PFSK-1 (cell line): ENCODE measurements at regions not wholly inside any gene's neighbourhood (a gene's known extent, or its start where the extent isn't known, plus 50 kb on each side); places are given as distances from the start of the nearest gene placed in this dataset.

Experiments used
- FOXP2 ChIP-seq: optimal IDR thresholded peaks from 2 replicates; pipeline ENCODE3; 2011; ENCODE audit warnings: borderline replicate concordance, control low read depth, inconsistent platforms; ENCODE audit not compliant: insufficient read depth; ENCODE audit errors: extremely low read length, extremely low read depth
- POLR2AphosphoS5 ChIP-seq: IDR thresholded peaks from 2 replicates; pipeline ENCODE4 v1.6.1; 2012; ENCODE audit warnings: low read depth, mild to moderate bottlenecking, control low read depth, low read length, moderate library complexity
- SIN3A ChIP-seq: IDR thresholded peaks from 2 replicates; pipeline ENCODE4 v1.6.1; 2012; ENCODE audit warnings: mild to moderate bottlenecking, low read length, moderate library complexity, borderline replicate concordance; ENCODE audit not compliant: insufficient read depth
- TAF1 ChIP-seq: IDR thresholded peaks from 2 replicates; pipeline ENCODE4 v1.6.1; 2012; ENCODE audit warnings: low read length, control low read depth, borderline replicate concordance; ENCODE audit not compliant: insufficient read depth
- TF ChIP-seq, protein P1 (sequence below), 2 experiments: IDR thresholded peaks; 2 replicates each; pipeline versions ENCODE4 v1.6.1 to v1.8.0; 2011 to 2012; ENCODE audit warnings: low read depth in 2 of 2, low read length in 2 of 2, control low read depth in 1 of 2, inconsistent platforms in 1 of 2, mild to moderate bottlenecking in 1 of 2, moderate library complexity in 1 of 2; ENCODE audit not compliant: insufficient read depth in 1 of 2

DNA sequence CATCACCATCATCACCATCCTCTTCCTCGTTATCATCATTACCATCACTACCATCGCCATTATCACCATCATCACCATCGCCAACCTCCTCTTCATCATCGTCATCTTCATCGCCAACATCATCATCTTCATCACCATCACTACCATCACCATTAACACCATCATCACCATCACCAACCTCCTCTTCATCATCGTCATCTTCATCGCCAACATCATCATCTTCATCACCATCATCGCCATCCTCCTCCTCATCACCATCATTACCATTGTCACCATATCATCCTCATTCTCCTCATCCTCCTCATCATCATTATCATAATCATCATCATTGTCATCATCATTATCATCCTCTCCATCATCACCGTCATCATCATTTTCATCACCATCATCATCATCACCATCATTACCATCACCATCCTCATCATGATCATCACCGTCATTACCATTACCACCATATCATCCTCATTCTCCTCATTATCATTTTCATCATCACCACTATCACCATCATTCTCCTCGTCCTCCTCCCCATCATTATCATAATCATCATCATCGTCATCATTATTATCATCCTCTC is 1498.7 kb downstream of the TBC1D22A start:
- TF ChIP-seq FOXP2: no peak
- TF ChIP-seq TAF1: no peak
- TF ChIP-seq SIN3A: no peak
- no peak for TF ChIP-seq POLR2AphosphoS5
- TF ChIP-seq, protein P1, sequence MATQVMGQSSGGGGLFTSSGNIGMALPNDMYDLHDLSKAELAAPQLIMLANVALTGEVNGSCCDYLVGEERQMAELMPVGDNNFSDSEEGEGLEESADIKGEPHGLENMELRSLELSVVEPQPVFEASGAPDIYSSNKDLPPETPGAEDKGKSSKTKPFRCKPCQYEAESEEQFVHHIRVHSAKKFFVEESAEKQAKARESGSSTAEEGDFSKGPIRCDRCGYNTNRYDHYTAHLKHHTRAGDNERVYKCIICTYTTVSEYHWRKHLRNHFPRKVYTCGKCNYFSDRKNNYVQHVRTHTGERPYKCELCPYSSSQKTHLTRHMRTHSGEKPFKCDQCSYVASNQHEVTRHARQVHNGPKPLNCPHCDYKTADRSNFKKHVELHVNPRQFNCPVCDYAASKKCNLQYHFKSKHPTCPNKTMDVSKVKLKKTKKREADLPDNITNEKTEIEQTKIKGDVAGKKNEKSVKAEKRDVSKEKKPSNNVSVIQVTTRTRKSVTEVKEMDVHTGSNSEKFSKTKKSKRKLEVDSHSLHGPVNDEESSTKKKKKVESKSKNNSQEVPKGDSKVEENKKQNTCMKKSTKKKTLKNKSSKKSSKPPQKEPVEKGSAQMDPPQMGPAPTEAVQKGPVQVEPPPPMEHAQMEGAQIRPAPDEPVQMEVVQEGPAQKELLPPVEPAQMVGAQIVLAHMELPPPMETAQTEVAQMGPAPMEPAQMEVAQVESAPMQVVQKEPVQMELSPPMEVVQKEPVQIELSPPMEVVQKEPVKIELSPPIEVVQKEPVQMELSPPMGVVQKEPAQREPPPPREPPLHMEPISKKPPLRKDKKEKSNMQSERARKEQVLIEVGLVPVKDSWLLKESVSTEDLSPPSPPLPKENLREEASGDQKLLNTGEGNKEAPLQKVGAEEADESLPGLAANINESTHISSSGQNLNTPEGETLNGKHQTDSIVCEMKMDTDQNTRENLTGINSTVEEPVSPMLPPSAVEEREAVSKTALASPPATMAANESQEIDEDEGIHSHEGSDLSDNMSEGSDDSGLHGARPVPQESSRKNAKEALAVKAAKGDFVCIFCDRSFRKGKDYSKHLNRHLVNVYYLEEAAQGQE (IDR thresholded peaks at IDR 0.05; ENCODE audit: insufficient read depth in 1 of 2, low read depth in 2 of 2, low read length in 2 of 2): no peak

DNA sequence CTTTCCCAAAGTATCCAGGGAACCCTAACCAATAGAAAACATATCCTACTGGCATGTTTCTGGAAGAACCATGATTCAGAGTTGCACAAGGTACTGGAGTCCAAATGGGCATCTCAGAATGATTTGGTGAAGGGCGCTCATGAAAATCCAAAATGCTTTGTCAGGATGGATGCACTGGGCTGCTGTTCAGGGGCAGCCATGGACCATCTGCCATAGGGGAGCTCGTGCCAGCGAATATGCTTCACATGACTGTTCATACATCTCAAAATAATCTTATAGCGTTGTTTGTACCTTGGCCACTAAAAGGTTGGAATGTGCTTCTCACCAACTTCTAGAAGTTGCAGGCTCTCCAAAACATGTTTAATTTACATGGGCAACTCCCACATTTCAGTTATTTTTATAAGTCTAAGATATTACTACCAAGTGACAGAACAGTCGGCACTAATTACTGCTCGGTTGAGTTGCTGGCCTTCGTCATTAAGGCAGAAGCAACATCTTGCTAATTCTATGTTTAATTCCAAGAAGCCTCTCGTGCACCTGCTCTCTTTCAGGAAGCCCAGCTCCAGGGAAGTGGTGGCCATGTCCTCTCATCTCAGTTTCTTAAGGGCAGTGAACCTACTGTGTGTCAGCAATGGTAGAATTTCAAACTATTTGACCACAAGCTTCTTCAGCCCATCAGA is 1497.7 kb downstream of the TBC1D22A start:
- TF ChIP-seq, protein P1 (IDR thresholded peaks at IDR 0.05; ENCODE audit: insufficient read depth in 1 of 2, low read depth in 2 of 2, low read length in 2 of 2): no peak
- TF ChIP-seq TAF1 (no peak), SIN3A (no peak), POLR2AphosphoS5 (no peak), FOXP2 (no peak)

DNA sequence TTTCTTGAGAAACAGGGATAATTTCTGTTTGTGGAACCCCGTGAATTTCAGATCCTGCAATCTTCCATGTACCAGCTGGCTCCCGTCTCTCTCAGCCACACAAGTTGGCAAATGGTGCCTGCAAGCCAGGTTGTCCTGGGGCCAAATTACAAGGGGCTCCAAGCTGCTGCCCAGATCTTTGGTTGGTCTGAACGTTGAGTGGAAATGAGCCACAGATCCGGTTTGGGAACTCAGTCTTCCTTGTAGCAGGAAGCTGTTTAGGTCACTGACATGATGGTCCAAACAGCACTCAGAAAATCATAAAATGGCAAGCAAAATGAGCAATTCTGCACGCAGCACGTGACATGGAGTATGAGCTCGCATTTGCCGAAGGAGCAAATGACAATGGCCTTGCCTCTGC is 1496.4 kb downstream of the TBC1D22A start:
- TF ChIP-seq TAF1: no peak
- TF ChIP-seq SIN3A: no peak
- TF ChIP-seq, protein P1 (IDR thresholded peaks at IDR 0.05; ENCODE audit: insufficient read depth in 1 of 2, low read depth in 2 of 2, low read length in 2 of 2): no peak
- TF ChIP-seq FOXP2: no peak
- TF ChIP-seq POLR2AphosphoS5: no peak

DNA sequence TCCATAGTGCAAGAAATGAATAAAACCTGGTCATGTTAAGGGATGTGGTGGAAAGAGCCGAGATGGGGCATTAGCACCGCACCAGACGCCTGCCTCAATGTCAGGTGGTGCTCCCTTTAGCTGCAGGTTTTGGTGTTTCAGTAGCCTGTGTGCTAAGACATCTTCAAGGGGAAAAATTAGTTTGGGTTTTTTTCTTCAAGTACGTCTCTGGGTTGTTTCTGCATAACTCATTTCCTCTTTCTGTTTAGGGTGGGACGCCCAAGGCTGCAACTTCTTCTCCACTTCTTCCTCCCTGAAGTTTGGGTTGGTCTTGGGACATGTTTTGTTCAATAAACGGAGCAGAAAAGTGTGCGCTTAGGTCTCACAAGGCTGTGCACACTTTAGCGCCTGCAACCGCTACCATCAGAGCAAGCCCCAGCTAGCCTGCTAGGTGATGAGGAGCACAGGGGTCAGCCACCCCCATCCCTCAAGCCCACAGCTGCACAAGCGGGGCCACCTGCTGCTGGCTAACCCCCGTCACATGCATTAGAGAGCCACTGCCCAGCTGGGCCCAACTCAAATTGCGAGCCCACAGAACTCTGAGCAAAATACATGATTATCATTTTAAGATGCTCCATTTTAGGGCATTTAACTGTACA is 1495.7 kb downstream of the TBC1D22A start:
- TF ChIP-seq, protein P1 (IDR thresholded peaks at IDR 0.05; ENCODE audit: insufficient read depth in 1 of 2, low read depth in 2 of 2, low read length in 2 of 2): no peak
- no peak for TF ChIP-seq TAF1
- no peak for TF ChIP-seq POLR2AphosphoS5
- TF ChIP-seq SIN3A: no peak
- no peak for TF ChIP-seq FOXP2
